Fibroblast of the aortic adventitia (primary cell): ENCODE measurements at regions not wholly inside any gene's neighbourhood (a gene's known extent, or its start where the extent isn't known, plus 50 kb on each side); places are given as distances from the start of the nearest gene placed in this dataset.
"Not testable (repeated sequence)": the region's sequence is repeated elsewhere in the genome, so short reads cannot be mapped to it uniquely, and the experiment has no call there.

Experiments used
- DNase-seq: peaks from one replicate; pipeline ENCODE4 v3.0.0-alpha.2; 2010; ENCODE audit warnings: low read depth
- H3K4me3 ChIP-seq: 2 replicates; pipeline ENCODE4 v1.5.1; 2011; ENCODE audit warnings: low read depth, mild to moderate bottlenecking, control low read depth, low read length, moderate library complexity
- CTCF ChIP-seq: IDR thresholded peaks from 2 replicates; pipeline ENCODE4 v1.5.1; 2011; ENCODE audit warnings: mild to moderate bottlenecking, low read length, control low read depth, inconsistent platforms; ENCODE audit not compliant: insufficient read depth

GRCh38 chr5:109560554-109560953 is 129.2 kb upstream of the MAN2A1 start:
- no peak overlapping the region for H3K4me3 ChIP-seq
- DNase-seq: no peak
- TF ChIP-seq CTCF: no peak

GRCh38 chr5:109558952-109559351 is 130.8 kb upstream of the MAN2A1 start:
- TF ChIP-seq CTCF: no peak
- peak; percentile 7 for DNase-seq
- H3K4me3 ChIP-seq: no peak overlapping the region

- no peak overlapping the region for H3K4me3 ChIP-seq
- no peak for DNase-seq
- TF ChIP-seq CTCF: no peak
These were observed 131.4 kb upstream of the MAN2A1 start for GRCh38 chr5:109558364-109558763.

GRCh38 chr5:109553846-109554245 is 135.9 kb upstream of the MAN2A1 start:
- no peak for DNase-seq
- no peak for TF ChIP-seq CTCF
- no peak overlapping the region for H3K4me3 ChIP-seq

GRCh38 chr5:109551234-109551633 is 138.5 kb upstream of the MAN2A1 start:
- H3K4me3 ChIP-seq, DNase-seq: not testable (repeated sequence)

GRCh38 chr5:109550077-109550476 is 139.7 kb upstream of the MAN2A1 start:
- no peak for TF ChIP-seq CTCF
- no peak for DNase-seq

GRCh38 chr5:109546461-109546860 is 136.7 kb upstream of the PJA2 start:
- no peak overlapping the region for H3K4me3 ChIP-seq
- DNase-seq: no peak
- TF ChIP-seq CTCF: no peak

More at GRCh38 chr5:109550077-109550476, 139.7 kb upstream of the MAN2A1 start:
- no peak overlapping the region for H3K4me3 ChIP-seq

GRCh38 chr5:109544873-109545272 is 135.1 kb upstream of the PJA2 start:
- not testable (repeated sequence) for DNase-seq, H3K4me3 ChIP-seq

- H3K4me3 ChIP-seq, DNase-seq: not testable (repeated sequence)
These were observed 128.9 kb upstream of the PJA2 start for GRCh38 chr5:109538692-109539091.

- H3K4me3 ChIP-seq, DNase-seq: not testable (repeated sequence)
These were observed 125.3 kb upstream of the PJA2 start for GRCh38 chr5:109535090-109535489.
